ENCODE measurements at regions not wholly inside any gene's neighbourhood (a gene's known extent, or its start where the extent isn't known, plus 50 kb on each side); places are given as distances from the start of the nearest gene placed in this dataset.

- H3K4me1 ChIP-seq (ENCODE audit: control insufficient read depth in 2 of 2, insufficient read depth in 2 of 2, low read length in 2 of 2) = no peaks in the 10 kb centered on the region
- H3K4me3 Mint-ChIP-seq = no peak overlapping the region
- H3K27ac ChIP-seq (ENCODE audit: low read length in 2 of 2) = no peak overlapping the region
- no peak for DNase-seq
- H3K4me3 ChIP-seq (ENCODE audit: control extremely low read depth in 1 of 5, extremely low read depth in 1 of 5, insufficient read depth in 1 of 5, low read depth in 2 of 5, low read length in 4 of 5) = no peak overlapping the region
- ATAC-seq (ENCODE audit: low read depth) = no peak
- H3K9ac ChIP-seq (ENCODE audit: low read length) = no peak overlapping the region
- peaks cover 7% of the 10 kb centered on the region for H3K27me3 Mint-ChIP-seq
- H3K36me3 ChIP-seq (replicated peaks in 1 of 2; ENCODE audit: control extremely low read depth in 1 of 2, control insufficient read depth in 1 of 2, extremely low read depth in 1 of 2, insufficient read depth in 2 of 2, low read length in 1 of 2) = no peaks in the 10 kb centered on the region
- no peaks in the 10 kb centered on the region for H3K9me3 Mint-ChIP-seq (ENCODE audit: insufficient read depth)
- no peaks in the 10 kb centered on the region for H4K20me1 ChIP-seq (ENCODE audit: control insufficient read depth, insufficient read depth, low read length, poor library complexity, severe bottlenecking)
- no peak overlapping the region for H3K4me2 ChIP-seq (replicated peaks; ENCODE audit: low read depth, low read length, poor library complexity, severe bottlenecking)
- intact Hi-C loops (cut with micrococcal nuclease) = no loop called here
- H3K79me2 ChIP-seq (ENCODE audit: control insufficient read depth, insufficient read depth, low read length) = no peaks in the 10 kb centered on the region
- no peaks in the 10 kb centered on the region for H3K4me1 Mint-ChIP-seq
- ChIA-PET CTCF (no interaction called here), POLR2A (no interaction called here)
- H3K27me3 ChIP-seq (replicated peaks in 1 of 4; ENCODE audit: control extremely low read depth in 1 of 4, control insufficient read depth in 3 of 4, insufficient read depth in 4 of 4, low read length in 3 of 4) = peaks cover 0 to 9% (median 0%) of the 10 kb centered on the region in 4 experiments
- WGBS (ENCODE audit: insufficient coverage) = 91% methylated on average over 18 of the region's 18 CpGs
- TF ChIP-seq, protein P1, sequence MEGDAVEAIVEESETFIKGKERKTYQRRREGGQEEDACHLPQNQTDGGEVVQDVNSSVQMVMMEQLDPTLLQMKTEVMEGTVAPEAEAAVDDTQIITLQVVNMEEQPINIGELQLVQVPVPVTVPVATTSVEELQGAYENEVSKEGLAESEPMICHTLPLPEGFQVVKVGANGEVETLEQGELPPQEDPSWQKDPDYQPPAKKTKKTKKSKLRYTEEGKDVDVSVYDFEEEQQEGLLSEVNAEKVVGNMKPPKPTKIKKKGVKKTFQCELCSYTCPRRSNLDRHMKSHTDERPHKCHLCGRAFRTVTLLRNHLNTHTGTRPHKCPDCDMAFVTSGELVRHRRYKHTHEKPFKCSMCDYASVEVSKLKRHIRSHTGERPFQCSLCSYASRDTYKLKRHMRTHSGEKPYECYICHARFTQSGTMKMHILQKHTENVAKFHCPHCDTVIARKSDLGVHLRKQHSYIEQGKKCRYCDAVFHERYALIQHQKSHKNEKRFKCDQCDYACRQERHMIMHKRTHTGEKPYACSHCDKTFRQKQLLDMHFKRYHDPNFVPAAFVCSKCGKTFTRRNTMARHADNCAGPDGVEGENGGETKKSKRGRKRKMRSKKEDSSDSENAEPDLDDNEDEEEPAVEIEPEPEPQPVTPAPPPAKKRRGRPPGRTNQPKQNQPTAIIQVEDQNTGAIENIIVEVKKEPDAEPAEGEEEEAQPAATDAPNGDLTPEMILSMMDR (IDR thresholded peaks at IDR 0.05) = no peak
- no peak for TF ChIP-seq EZH2 (IDR thresholded peaks at IDR 0.05; ENCODE audit: borderline replicate concordance, insufficient read depth, low read depth, low read length, poor library complexity, severe bottlenecking)
- H3K9me3 ChIP-seq (ENCODE audit: control extremely low read depth in 1 of 3, control insufficient read depth in 2 of 3, insufficient read depth in 1 of 3, low read length in 2 of 3) = no peaks in the 10 kb centered on the region
- no peak overlapping the region for H2AFZ ChIP-seq (ENCODE audit: insufficient read depth, low read depth, low read length, poor library complexity, severe bottlenecking)
- no peak overlapping the region for H3K27ac Mint-ChIP-seq
Observed at GRCh38 chr2:10240161-10240681, 62.5 kb upstream of the HPCAL1 start.

DNA sequence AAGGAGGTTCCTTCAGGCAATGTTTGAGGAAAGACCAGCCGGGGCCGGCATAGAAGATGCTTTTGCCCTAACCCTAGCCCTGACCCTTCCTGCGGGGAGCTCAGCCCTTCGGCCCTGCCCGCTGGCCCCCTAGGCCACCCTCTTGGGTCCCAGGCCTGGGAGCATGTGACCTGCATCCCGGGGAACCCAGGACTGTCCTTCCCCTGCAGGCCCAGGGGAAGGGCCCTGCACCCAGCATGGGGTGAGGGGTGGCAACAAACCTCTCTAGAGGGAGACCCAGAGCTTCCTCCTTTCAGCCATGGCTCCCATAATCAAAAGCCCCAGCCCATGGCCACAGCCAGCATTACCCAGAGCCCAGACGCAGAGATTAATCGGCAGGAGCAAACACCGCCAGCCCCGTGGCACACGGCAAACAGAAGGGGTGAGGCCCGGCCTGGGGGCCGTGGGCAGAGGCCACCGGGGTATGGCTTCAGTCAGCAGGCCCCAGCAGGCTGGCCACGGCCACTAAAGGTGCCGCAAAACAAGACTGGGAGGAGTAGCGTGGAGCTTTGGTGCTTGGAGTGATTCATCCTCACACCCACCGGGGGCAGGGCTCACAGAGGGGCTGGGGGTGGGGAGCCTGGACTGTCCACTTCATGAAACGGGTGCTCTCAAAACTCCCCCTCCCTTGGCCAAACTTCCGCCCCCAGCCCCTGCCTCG, 61.6 kb upstream of the HPCAL1 start:
- 86% methylated on average over 17 of the region's 21 CpGs for WGBS (ENCODE audit: insufficient coverage)
- CTCF ChIA-PET = no interaction called here

More for the DNA sequence above, 61.6 kb upstream of the HPCAL1 start:
- Histone ChIP-seq H3K27ac (ENCODE audit: low read length in 2 of 2) (no peak overlapping the region), H3K9me3 (ENCODE audit: control extremely low read depth in 1 of 3, control insufficient read depth in 2 of 3, insufficient read depth in 1 of 3, low read length in 2 of 3) (no peaks in the 10 kb centered on the region), H3K9ac (ENCODE audit: low read length) (no peak overlapping the region), H3K4me1 (ENCODE audit: control insufficient read depth in 2 of 2, insufficient read depth in 2 of 2, low read length in 2 of 2) (no peaks in the 10 kb centered on the region), H3K27me3 (replicated peaks in 1 of 4; ENCODE audit: control extremely low read depth in 1 of 4, control insufficient read depth in 3 of 4, insufficient read depth in 4 of 4, low read length in 3 of 4) (peaks cover 0 to 9% (median 0%) of the 10 kb centered on the region in 4 experiments), H3K36me3 (replicated peaks in 1 of 2; ENCODE audit: control extremely low read depth in 1 of 2, control insufficient read depth in 1 of 2, extremely low read depth in 1 of 2, insufficient read depth in 2 of 2, low read length in 1 of 2) (no peaks in the 10 kb centered on the region), H3K4me2 (replicated peaks; ENCODE audit: low read depth, low read length, poor library complexity, severe bottlenecking) (no peak overlapping the region), H3K4me3 (ENCODE audit: control extremely low read depth in 1 of 5, extremely low read depth in 1 of 5, insufficient read depth in 1 of 5, low read depth in 2 of 5, low read length in 4 of 5) (no peak overlapping the region), H3K79me2 (ENCODE audit: control insufficient read depth, insufficient read depth, low read length) (no peaks in the 10 kb centered on the region), H2AFZ (ENCODE audit: insufficient read depth, low read depth, low read length, poor library complexity, severe bottlenecking) (no peak overlapping the region), H4K20me1 (ENCODE audit: control insufficient read depth, insufficient read depth, low read length, poor library complexity, severe bottlenecking) (no peaks in the 10 kb centered on the region)
- no peak overlapping the region for H3K4me3 Mint-ChIP-seq
- POLR2A ChIA-PET = no interaction called here
- no peaks in the 10 kb centered on the region for H3K9me3 Mint-ChIP-seq (ENCODE audit: insufficient read depth)
- intact Hi-C loops (cut with micrococcal nuclease) = no loop called here
- peaks cover 7% of the 10 kb centered on the region for H3K27me3 Mint-ChIP-seq
- no peaks in the 10 kb centered on the region for H3K4me1 Mint-ChIP-seq
- TF ChIP-seq, protein P1 (IDR thresholded peaks at IDR 0.05) = no peak
- no peak for TF ChIP-seq EZH2 (IDR thresholded peaks at IDR 0.05; ENCODE audit: borderline replicate concordance, insufficient read depth, low read depth, low read length, poor library complexity, severe bottlenecking)
- no peak for ATAC-seq (ENCODE audit: low read depth)
- no peak for DNase-seq
- no peak overlapping the region for H3K27ac Mint-ChIP-seq

Data from B cell (primary cell).